ENCODE measurements at regions not wholly inside any gene's neighbourhood (a gene's known extent, or its start where the extent isn't known, plus 50 kb on each side); places are given as distances from the start of the nearest gene placed in this dataset.

DNA sequence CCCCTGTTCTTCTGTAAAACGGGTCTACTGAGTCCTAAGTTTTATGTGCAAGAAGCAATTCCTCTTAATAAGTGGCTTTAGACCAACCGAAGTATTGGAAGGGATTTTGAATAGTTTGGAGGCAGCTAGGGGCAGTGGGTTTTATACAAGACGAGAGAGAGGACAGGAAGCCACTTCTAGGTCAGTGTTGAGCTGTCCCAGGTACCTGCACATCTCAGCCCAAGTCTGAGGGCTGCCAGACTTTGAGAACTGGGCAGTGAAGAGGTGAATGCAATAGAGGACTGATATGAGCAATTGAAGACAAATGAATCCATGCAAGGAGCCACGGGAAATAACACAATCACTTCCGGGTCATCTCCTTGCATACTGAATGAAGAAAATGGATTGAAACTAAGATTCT is 273.5 kb downstream of the KLF6 start:
- TF ChIP-seq GATA2 (IDR thresholded peaks at IDR 0.05; ENCODE audit: low read depth, low read length) (no peak), GATA3 (IDR thresholded peaks at IDR 0.05; ENCODE audit: low read depth, low read length) (no peak)

DNA sequence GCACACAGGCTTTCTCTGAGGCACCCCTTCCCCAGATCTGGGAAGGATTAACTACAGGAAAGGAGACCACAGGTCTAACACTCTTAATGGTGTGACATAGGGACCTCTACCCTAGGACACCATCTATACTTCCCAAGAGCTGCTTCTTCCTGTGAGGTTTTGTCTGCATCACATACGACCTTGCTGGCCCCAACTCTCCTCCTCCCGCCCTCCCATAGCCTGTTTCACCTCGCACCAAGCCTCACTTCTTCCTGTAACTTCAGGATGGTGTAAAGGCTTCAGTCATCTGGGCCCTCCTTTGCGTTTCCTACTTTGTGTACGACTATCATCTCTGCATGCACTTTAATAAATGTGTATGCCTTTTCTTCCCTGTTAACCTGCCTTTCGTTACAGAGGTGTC is 274.3 kb downstream of the KLF6 start:
- no peak for TF ChIP-seq GATA3 (IDR thresholded peaks at IDR 0.05; ENCODE audit: low read depth, low read length)
- TF ChIP-seq GATA2 (IDR thresholded peaks at IDR 0.05; ENCODE audit: low read depth, low read length): no peak

DNA sequence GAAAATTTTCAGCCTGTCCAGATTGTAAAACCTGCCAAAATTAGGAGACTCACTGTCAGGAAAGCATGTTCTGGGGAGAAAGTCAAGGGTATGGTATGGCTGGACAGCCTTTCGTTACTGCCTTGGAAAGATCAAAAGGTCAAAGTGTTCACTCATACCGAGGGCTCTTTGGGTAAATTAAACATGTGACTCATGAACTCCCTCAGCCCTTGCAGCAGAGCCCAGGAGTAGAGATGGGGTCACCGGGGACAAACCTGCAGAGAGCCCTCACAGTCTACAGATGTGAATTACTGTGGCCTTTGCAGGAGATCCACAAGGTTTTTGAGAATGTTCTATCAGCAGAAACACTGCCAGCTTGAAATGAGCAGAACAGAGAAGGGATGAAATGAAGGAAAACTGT is 275.7 kb downstream of the KLF6 start:
- TF ChIP-seq GATA3 (IDR thresholded peaks at IDR 0.05; ENCODE audit: low read depth, low read length) (no peak), GATA2 (IDR thresholded peaks at IDR 0.05; ENCODE audit: low read depth, low read length) (no peak)

DNA sequence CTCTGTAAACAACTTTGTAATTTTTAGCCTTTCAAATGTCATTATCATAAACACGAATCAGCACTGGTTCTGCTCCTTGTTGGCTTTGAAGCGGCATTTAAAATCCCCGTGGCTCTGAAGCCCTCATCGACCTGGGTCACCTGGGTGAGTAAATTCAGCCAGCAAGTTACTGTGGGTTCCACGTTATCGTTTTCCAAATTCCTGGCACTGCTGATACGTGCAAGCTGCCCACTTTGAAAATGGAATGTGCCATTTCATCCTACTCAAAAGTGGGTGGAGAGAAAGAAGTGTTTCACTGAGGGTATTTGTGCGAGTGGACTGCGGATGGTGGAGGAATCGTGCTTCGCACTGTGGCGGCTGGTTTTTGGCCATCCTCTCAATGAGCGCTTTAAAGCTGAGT is 281.7 kb downstream of the KLF6 start:
- TF ChIP-seq GATA3 (IDR thresholded peaks at IDR 0.05; ENCODE audit: low read depth, low read length) (no peak), GATA2 (IDR thresholded peaks at IDR 0.05; ENCODE audit: low read depth, low read length) (no peak)

DNA sequence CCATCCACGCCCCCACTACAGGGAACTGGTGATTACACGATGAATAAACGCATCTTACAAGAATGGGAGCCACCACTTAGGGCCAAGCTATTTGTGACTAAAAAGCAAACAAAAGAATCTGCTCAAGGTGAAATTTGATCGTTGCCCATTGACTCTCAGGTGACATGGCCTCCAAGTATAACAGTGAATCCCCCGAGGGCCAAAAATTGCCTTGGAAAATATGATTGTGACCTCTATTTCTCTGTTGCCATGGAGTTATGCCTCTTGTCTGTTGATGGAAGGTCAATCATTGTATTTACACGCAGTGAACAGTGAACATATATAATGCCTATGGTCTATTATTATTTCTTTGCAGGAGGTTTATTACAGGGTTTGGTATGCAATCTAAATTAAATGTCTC is 282.3 kb downstream of the KLF6 start:
- TF ChIP-seq GATA3 (IDR thresholded peaks at IDR 0.05; ENCODE audit: low read depth, low read length) (no peak), GATA2 (IDR thresholded peaks at IDR 0.05; ENCODE audit: low read depth, low read length) (no peak)

DNA sequence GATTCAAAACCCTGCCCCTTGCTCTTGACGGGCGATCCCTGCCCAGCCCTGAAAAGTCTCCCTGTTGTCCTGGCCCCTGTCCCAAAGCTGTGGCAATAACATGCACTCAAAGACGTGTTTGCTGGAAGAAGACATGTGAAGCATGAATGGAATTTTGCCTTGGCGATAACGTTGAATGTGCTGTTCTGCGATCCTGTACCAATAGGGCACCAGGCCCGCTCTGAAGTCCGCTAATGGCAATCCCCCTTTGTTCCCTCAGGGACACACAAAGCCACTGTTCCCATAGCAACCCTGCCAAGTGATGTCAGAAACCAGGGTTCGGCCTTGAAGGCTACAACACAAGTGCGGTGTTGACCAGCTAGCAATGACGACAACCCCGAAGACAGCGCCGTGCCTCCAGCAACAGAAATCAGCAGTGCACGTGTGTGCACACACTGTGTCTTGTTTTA is 284.6 kb downstream of the KLF6 start:
- TF ChIP-seq GATA2 (IDR thresholded peaks at IDR 0.05; ENCODE audit: low read depth, low read length): no peak
- no peak for TF ChIP-seq GATA3 (IDR thresholded peaks at IDR 0.05; ENCODE audit: low read depth, low read length)

DNA sequence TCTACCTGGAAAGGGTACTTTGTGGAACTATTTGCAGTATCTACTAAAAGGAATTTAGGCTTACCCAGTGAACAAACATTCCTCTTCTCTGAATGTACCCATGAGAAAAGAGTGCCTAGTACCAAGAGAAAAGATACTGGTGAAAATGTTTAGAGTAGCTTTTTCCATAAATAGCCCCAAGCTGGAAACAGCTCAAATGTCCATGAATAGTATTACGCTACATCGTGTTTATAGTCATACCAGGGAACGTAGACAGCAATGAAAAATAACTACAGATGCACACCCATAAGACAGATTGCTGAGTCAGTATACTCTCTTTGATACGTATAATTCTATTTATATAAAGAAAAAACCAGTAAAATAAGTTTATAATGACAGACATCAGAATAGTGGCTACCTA is 285.9 kb downstream of the KLF6 start:
- TF ChIP-seq GATA2 (IDR thresholded peaks at IDR 0.05; ENCODE audit: low read depth, low read length) (no peak), GATA3 (IDR thresholded peaks at IDR 0.05; ENCODE audit: low read depth, low read length) (no peak)

DNA sequence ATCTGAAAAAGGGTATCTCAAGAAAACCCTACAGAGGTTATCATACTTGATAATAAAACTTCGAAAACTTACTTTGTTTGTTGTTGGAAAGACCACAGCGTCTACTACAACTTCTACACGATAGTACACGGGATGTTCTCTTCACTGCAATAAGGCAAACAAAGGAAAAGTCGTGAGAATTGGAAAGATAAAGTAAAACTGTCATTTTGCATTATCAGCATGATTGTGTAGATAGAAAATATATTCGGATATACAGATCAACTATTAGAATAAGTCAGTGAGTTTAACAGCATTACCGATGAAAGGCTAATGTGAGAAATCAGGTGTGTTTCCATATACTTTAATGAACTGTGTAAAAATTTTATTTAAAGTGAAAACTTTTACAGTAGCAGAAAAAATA is 287.4 kb downstream of the KLF6 start:
- TF ChIP-seq GATA3 (IDR thresholded peaks at IDR 0.05; ENCODE audit: low read depth, low read length) (no peak), GATA2 (IDR thresholded peaks at IDR 0.05; ENCODE audit: low read depth, low read length) (no peak)

DNA sequence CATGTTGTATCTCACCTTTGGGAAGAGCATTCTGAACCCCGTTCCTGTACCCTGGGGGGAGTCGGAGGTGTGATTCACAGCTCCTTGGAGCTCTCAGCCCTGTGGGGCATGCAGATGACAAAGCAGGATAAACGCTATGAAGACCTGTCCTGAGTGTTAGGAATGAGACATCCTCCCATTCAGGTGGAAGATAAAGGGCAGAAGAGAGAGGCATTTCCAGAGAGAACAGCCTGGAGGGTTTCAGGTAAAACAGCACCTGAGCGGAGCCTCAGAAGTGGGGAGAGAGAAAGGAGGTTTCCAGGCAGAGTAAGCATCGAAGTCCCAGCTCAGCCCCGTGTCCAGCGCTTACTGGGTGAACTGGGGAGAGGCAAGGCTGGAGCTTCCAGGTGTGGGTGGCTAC is 288.9 kb downstream of the KLF6 start:
- TF ChIP-seq GATA2 (IDR thresholded peaks at IDR 0.05; ENCODE audit: low read depth, low read length): no peak
- TF ChIP-seq GATA3 (IDR thresholded peaks at IDR 0.05; ENCODE audit: low read depth, low read length): no peak

DNA sequence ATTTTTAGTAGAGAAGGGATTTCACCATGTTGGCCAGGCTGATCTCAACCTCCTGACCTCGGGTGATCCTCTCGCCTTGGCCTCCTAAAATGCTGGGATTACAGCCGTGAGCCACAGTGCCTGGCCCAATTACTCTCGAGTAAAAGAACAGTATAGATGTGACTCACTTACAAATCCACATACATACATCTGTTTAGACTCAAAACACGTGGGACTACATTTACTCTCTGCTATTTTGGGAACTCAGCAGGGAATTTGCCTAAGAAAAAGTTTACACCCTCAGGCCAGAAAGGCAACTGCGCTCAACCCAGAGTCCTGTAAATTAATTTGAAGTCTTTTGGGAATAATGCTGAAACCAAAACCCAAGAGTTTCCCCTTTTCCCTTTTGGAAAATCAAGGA is 289.7 kb downstream of the KLF6 start:
- TF ChIP-seq GATA3 (IDR thresholded peaks at IDR 0.05; ENCODE audit: low read depth, low read length): no peak
- no peak for TF ChIP-seq GATA2 (IDR thresholded peaks at IDR 0.05; ENCODE audit: low read depth, low read length)

DNA sequence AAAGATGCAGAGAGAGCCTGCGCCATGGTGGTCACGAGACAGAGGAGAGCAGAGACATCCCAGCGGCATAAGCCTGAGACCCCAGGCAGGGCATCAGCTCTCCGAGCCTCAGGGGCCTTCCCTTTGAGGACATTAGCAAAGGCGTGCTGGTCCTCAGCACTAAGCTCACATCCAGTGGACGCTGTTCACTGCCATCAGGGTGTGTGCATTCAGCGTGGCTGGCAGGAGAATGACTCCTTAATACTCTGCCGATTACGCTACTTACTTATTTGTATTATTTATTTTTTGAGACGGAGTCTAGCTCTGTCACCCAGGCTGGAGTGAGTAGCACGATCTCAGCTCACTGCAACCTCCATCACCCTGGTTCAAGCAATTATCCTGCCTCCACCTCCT is 290.2 kb downstream of the KLF6 start:
- no peak for TF ChIP-seq GATA3 (IDR thresholded peaks at IDR 0.05; ENCODE audit: low read depth, low read length)

DNA sequence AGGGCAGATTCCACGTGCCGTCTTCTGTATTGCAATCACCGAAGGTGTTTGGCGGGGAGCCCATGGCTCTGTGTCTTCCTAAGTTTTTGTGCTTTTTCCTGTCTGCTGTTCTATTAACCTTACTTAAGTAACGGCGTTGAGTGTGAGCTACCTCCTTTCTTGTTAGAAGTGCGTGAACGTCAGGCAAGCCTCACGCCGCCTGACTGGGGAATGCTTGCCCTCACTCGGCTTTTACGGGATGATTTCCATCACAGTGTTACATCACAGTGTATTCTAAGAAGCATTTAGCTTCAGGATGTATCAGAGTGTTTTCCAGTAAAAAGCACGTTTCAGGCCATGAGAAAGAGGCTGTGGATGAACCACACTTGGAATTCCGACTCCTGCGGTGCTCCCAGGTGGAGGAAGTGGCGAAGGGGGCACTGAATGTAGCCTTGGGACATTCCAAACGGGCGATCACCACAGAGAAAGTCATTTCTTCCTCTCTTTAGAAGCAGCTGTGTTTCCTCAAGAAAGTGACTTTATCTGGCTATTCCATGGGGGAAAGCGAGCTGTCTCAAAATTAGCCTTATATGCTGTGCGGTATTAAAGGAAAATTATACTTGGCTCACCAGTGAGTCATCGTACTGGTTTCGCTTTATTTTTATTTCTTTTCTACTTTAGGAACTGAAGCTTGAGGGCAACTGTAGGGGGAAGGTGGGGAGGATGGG is 290.7 kb downstream of the KLF6 start:
- TF ChIP-seq GATA2 (IDR thresholded peaks at IDR 0.05; ENCODE audit: low read depth, low read length) (no peak), GATA3 (IDR thresholded peaks at IDR 0.05; ENCODE audit: low read depth, low read length) (no peak)

DNA sequence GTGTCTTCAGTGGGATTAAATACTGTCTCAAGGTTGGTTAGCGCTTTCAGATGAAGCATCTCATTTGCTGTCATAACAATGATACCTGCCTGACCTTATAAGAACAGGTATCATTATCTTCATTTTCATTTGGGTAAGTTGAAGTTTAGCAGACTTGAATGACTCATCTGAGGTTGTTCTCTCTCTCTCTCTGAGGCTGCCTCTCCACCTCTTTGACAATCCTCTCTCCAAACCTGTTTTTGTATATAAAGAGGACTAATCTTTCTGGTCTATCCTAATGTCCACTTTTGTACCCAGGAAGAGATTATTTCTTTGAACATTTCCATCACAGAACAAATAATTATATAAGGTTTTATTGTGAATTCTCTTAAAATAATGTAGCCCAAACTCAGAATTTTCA is 291.4 kb downstream of the KLF6 start:
- TF ChIP-seq GATA3 (IDR thresholded peaks at IDR 0.05; ENCODE audit: low read depth, low read length): no peak
- TF ChIP-seq GATA2 (IDR thresholded peaks at IDR 0.05; ENCODE audit: low read depth, low read length): no peak

DNA sequence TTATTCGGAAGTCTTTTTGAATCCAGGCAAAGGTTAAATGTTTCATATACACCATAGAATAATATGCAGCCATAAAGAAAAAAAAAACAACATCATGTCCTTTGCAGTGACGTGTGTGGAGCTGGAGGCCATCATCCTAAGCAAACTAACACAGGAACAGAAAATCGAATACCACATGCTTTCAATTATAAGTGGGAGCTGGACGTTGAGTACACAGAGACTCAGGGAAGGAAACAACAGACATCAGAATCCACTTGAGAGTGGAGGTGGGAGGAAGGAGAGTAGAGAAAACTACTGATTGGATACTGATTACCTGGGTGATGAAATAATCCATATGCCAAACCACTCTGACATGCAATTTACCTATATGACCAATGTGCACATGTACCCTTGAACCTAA is 293.4 kb downstream of the KLF6 start:
- TF ChIP-seq GATA3 (IDR thresholded peaks at IDR 0.05; ENCODE audit: low read depth, low read length): no peak
- TF ChIP-seq GATA2 (IDR thresholded peaks at IDR 0.05; ENCODE audit: low read depth, low read length): no peak

DNA sequence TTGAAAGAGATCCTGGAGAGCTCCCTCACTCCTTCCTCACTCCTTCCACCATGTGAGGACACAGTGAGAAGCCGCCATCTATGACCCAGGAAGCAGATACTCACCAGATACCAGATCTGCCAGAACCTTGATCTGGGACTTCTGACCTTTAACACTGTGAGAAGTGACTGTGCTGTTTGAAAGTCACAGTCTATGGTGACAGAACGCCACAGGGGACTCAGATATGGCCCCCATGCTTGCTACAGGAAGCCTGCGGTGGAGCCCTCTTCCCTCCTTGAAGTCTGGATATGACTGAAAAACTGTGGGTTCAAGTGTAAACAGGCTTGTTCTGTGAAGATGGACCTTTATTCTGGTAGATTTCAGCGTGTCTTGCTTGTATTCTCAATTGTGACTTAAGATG is 297.8 kb downstream of the KLF6 start:
- TF ChIP-seq GATA2 (IDR thresholded peaks at IDR 0.05; ENCODE audit: low read depth, low read length): no peak
- TF ChIP-seq GATA3 (IDR thresholded peaks at IDR 0.05; ENCODE audit: low read depth, low read length): no peak

Data from SH-SY5Y (cell line).